Ascending aorta (tissue), 2 donors: ENCODE measurements at regions not wholly inside any gene's neighbourhood (a gene's known extent, or its start where the extent isn't known, plus 50 kb on each side); places are given as distances from the start of the nearest gene placed in this dataset.

Source experiments
- DNase-seq, 2 donors: peaks; one replicate each; pipeline ENCODE4 v3.0.0-alpha.2; 2019; ENCODE audit warnings: low spot score in 2 of 2
- H3K27ac ChIP-seq, 2 donors: fragments of 200-600 bp; sonication (generic); one replicate each; pipeline ENCODE4 v1.5.1; 2016 to 2017; ENCODE audit warnings: mild to moderate bottlenecking in 1 of 2
- H3K27me3 ChIP-seq: fragments of 200-600 bp; sonication (generic); one replicate; pipeline ENCODE4 v1.5.1; 2017
- H3K36me3 ChIP-seq, 2 donors: fragments of 200-600 bp; sonication (generic); one replicate each; pipeline ENCODE4 v1.5.1; 2016
- H3K4me1 ChIP-seq, 2 donors: fragments of 200-600 bp; sonication (generic); one replicate each; pipeline ENCODE4 v1.5.1; 2016 to 2017; ENCODE audit warnings: mild to moderate bottlenecking in 1 of 2
- H3K4me3 ChIP-seq, 2 donors: fragments of 200-600 bp; sonication (generic); one replicate each; pipeline ENCODE4 v1.5.1; 2016 to 2017; ENCODE audit warnings: mild to moderate bottlenecking in 1 of 2
- H3K9me3 ChIP-seq, 2 donors: fragments of 200-600 bp; sonication (generic); one replicate each; pipeline ENCODE4 v1.5.1; 2016
- intact Hi-C: fragments of 100-400 bp; cut with DNase I; formaldehyde crosslinking; loops from one replicate; pipeline ENCODE4 v1.15.1; 2023
- TF ChIP-seq, protein P1 (sequence below), 3 experiments: fragments of 200-600 bp in 2 of 3; fragments of 450-650 bp in 1 of 3; sonication (generic) in 2 of 3; IDR thresholded peaks; one replicate each; pipeline ENCODE4 v1.5.1; 2016 to 2019; ENCODE audit warnings: antibody characterized with exemption in 3 of 3, mild to moderate bottlenecking in 1 of 3, moderate library complexity in 1 of 3

DNA sequence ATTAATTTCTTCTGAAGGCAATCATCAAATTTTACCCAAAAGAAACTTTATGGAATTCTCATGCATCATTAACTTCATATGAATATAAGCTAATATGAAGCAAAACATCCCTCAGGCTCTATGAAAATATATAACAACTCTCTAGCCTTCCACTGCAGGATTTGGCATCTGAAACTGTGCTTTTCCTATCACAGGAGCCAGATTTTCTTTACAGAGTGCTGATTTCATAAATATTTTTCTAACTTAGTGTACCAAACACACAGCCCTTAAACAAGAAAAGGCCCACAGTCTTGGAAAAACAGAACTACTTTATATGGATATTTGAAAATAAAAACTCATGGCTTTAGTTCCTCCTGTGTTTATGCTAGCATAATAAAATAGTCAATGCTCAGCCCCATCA, 559.5 kb upstream of the CHRM3 start:
- intact Hi-C loops = no loop called here
- H3K9me3 ChIP-seq = no peaks in the 10 kb centered on the region

DNA sequence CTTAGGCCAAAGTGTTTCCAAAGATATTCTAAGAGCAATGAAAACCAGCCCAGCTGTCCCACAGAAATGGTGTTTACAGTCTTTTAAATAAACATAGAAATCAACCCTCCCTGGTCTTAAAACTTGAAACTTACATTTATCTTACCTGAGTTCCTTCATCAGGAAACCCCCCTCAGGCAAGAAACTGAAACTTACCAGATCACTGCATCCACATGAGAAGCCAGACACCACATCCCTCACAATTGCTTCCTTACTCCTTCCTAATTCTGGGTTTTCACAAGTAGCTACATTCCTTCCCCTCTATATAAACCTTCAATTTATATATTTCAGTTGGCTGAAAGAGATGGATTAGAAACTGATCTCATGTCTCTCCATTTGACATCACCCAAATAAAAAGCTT, 563.0 kb upstream of the CHRM3 start:
- Histone ChIP-seq H3K4me1 (no peaks in the 10 kb centered on the region), H3K36me3 (no peaks in the 10 kb centered on the region), H3K27ac (no peak overlapping the region), H3K9me3 (no peaks in the 10 kb centered on the region), H3K27me3 (no peaks in the 10 kb centered on the region), H3K4me3 (no peak overlapping the region)
- no peak for DNase-seq
- TF ChIP-seq, protein P1, sequence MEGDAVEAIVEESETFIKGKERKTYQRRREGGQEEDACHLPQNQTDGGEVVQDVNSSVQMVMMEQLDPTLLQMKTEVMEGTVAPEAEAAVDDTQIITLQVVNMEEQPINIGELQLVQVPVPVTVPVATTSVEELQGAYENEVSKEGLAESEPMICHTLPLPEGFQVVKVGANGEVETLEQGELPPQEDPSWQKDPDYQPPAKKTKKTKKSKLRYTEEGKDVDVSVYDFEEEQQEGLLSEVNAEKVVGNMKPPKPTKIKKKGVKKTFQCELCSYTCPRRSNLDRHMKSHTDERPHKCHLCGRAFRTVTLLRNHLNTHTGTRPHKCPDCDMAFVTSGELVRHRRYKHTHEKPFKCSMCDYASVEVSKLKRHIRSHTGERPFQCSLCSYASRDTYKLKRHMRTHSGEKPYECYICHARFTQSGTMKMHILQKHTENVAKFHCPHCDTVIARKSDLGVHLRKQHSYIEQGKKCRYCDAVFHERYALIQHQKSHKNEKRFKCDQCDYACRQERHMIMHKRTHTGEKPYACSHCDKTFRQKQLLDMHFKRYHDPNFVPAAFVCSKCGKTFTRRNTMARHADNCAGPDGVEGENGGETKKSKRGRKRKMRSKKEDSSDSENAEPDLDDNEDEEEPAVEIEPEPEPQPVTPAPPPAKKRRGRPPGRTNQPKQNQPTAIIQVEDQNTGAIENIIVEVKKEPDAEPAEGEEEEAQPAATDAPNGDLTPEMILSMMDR (IDR thresholded peaks at IDR 0.05) = no peak
- intact Hi-C loops = no loop called here

More for the DNA sequence above, 559.5 kb upstream of the CHRM3 start:
- no peak for DNase-seq
- Histone ChIP-seq H3K4me1 (no peaks in the 10 kb centered on the region), H3K27ac (no peak overlapping the region), H3K4me3 (no peak overlapping the region), H3K27me3 (no peaks in the 10 kb centered on the region), H3K36me3 (no peaks in the 10 kb centered on the region)
- TF ChIP-seq, protein P1 (IDR thresholded peaks at IDR 0.05) = no peak

DNA sequence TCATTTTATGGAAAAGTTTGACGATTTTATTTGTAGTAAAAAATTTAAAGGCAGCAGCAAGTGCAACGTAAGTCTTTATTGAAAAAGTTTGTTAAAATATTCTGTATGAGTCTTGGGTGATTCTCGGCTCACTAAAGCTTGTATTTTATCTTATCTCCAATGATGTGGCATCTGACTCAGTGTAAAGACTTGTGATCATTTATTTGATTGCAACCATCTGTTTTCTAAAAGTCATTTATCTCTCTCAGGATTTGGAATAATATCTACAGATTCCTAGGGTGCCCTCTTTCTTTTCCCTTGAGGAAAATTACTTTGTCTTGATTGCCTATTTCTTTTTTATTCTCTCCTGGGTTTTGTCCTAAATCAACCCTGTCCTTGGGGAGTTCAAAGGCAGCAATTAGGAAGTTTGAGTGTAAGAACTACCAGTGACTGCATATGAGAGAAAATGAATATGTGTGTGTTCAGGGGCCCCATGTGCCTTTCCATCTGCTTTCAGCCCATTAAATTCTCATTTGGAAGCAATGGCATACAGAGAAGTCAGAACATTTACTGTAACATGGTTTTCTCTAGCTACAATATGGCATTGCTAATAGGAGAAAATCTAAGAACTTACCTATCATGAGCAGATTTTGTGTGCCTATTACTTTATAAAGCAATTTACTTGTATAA, 575.0 kb upstream of the CHRM3 start:
- no peaks in the 10 kb centered on the region for H3K36me3 ChIP-seq
- H3K4me1 ChIP-seq = no peaks in the 10 kb centered on the region
- no peak overlapping the region for H3K4me3 ChIP-seq
- H3K27ac ChIP-seq = no peak overlapping the region
- TF ChIP-seq, protein P1 (IDR thresholded peaks at IDR 0.05) = no peak
- DNase-seq = no peak
- no peaks in the 10 kb centered on the region for H3K9me3 ChIP-seq
- intact Hi-C loops = no loop called here
- H3K27me3 ChIP-seq = no peaks in the 10 kb centered on the region

DNA sequence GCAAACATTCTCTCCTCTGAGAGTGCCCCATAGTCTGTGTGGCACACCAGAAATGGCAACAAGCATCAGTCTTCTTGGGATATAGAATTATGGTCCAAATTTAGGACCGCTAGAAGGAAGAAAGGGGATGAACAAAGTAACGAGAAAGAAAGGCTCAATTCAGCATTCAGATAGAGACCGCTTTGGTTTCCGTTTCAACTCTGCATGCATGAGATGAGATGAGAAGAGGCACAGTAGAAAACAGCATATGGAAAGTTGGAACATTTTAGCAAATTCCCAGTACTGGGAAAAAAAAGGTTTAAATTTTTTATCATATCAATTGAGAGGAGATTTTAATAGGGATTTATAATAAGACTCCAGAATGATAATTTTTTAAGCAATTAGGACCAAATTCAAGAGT, 595.5 kb upstream of the CHRM3 start:
- Histone ChIP-seq H3K36me3 (no peaks in the 10 kb centered on the region), H3K4me3 (no peak overlapping the region), H3K9me3 (no peaks in the 10 kb centered on the region), H3K27ac (no peak overlapping the region), H3K27me3 (no peaks in the 10 kb centered on the region), H3K4me1 (no peaks in the 10 kb centered on the region)
- intact Hi-C loops = no loop called here
- TF ChIP-seq, protein P1 (IDR thresholded peaks at IDR 0.05) = no peak
- no peak for DNase-seq

DNA sequence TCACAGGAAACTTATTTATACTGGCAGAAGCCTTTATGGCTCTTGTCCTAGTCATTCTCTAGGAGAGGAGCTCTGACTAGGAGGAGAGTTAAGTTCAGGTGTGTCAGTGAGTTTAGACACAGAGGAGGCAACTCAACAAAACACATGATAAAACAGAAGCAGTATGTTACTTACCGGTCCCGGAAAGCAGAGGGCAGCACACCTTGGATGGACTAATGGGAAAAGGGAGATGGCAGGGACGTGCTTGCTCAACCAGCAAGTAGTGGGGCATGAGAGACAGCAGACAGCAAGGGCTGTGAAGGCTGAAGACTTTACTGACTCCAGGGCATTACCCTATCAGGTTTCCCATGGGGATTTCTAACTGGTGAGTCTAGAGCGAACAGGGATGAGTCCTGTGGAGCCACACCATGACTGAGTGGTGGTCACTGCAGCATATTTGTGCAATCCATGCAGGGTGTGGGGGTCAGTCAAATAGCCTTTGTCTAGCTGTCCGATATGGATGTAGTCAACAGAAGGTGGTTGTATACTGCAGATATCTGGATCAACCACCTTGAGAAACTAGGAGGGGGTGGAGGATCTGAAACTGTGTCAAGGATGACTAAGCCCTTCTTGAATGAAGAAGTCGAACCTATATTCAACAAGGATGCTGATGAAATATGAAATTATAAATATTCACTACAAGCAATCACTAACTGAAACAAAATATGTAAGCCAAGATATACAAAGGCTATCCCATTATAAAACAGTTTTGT, 596.3 kb upstream of the CHRM3 start:
- TF ChIP-seq, protein P1 (IDR thresholded peaks at IDR 0.05) = no peak
- Histone ChIP-seq H3K4me3 (no peak overlapping the region), H3K27me3 (no peaks in the 10 kb centered on the region), H3K36me3 (no peaks in the 10 kb centered on the region), H3K27ac (no peak overlapping the region), H3K9me3 (no peaks in the 10 kb centered on the region), H3K4me1 (no peaks in the 10 kb centered on the region)
- intact Hi-C loops = no loop called here
- no peak for DNase-seq
